22Rv1 (cell line): ENCODE measurements at regions not wholly inside any gene's neighbourhood (a gene's known extent, or its start where the extent isn't known, plus 50 kb on each side); places are given as distances from the start of the nearest gene placed in this dataset.

Experiments used
- H3K27ac ChIP-seq: fragments of 450-650 bp; 2 replicates; pipeline ENCODE4 v1.5.1; 2017
- CTCF ChIP-seq: fragments of 450-650 bp; IDR thresholded peaks from 2 replicates; pipeline ENCODE4 v1.5.1; 2017; ENCODE audit warnings: mild to moderate bottlenecking
- ZFX ChIP-seq: fragments of 450-650 bp; IDR thresholded peaks from 2 replicates; pipeline ENCODE4 v1.6.1; 2017; ENCODE audit warnings: antibody characterized with exemption, borderline replicate concordance

DNA sequence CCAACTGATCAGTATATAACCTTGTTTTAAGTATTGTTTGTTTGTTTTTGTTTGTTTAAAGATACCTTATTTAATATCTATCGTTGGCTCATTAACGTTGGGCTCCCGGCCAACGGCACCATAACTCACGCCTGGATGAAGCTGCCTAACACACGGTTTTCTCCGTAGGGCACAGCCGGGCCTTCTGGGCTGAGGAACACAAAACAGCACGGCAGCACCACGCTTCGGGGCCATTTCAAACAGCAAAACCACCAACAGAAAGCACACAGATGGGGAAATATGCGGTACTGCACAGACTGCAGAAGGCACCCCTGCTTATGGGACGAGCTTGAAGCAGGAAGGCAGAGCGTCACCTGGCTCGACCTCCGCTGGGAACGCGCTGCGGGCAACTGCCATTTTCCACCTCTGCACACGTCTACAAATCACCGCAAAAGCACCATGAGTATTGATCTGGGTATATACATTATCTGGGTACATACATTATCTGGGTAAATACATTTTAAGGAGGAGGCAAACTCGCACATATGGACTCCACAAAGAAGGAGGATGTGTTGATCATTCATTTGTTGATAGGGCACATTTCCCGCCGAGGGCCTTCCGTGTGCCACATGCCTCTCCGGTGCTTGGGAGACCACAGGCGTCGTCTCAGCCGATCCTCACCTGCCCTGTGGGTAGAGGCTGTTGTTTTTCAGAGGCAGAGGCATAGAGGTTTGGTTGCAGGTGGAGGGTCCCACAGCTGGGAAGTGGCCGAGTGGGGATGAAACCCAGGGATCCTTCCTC is 123.7 kb upstream of the ATP2B2 start:
- TF ChIP-seq ZFX (no peak), CTCF (no peak)
- H3K27ac ChIP-seq = no peak overlapping the region

DNA sequence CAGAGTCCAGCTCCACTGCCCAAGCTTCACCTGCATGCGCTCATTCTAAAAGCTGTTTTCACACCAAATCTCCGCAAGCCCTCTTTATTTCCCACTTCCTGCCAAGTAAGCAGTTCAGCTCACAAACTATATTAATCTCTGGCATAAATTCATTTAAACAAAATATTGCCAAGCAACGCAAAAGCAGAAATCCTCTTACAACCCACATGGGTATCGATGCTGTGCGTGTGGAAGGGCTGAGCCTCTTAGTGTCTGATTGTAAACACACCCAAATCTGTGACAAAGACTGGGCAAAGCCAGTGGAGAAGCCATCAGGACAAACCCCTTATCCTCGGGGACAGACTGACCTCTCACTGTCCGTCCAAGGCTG is 124.3 kb upstream of the ATP2B2 start:
- TF ChIP-seq ZFX (no peak), CTCF (no peak)

DNA sequence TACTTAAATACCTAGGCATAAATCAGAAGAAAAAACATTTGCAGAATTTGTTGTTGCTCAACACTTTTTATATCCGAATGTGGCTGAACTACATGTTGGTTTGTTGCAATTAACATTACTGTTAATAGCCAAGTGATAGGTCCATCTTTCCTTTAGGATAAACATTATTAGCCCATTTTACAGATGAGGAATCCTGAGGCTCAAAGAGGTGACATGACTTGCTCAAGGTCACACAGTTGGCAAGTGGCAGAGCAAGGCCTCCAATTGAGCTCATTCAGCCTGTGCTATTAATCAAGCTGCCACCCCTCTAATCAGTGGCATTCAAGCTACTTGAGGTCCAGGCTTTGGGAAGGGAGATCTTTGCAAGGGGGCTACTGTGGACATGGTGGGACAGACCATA is 125.8 kb upstream of the ATP2B2 start:
- H3K27ac ChIP-seq = no peak overlapping the region
- TF ChIP-seq CTCF = no peak
- no peak for TF ChIP-seq ZFX

More for the DNA sequence above, 124.3 kb upstream of the ATP2B2 start:
- H3K27ac ChIP-seq = no peak overlapping the region

DNA sequence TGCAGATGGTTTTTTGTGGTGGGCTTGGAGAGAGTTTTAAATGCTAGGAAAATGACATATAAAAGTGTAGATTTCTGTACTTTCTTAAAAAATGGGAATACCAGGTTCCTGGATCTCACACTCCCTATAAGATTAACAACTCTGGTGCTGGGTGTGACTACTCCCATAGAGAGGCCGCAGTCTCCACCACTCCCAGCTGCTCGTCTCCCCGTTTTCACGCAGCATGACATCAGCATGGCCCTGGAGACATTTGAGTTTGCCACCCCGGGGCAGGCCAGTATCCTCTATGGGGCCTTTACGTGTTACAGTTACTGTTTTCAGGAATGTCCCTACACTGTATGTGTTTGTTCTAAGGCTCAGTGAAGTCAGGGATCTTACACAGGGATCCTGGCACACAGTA is 126.7 kb upstream of the ATP2B2 start:
- no peak overlapping the region for H3K27ac ChIP-seq
- TF ChIP-seq ZFX (no peak), CTCF (no peak)

- H3K27ac ChIP-seq = no peak overlapping the region
- TF ChIP-seq ZFX = no peak
- TF ChIP-seq CTCF = no peak
Measured at GRCh38 chr3:10632741-10633140, 127.4 kb upstream of the ATP2B2 start.

DNA sequence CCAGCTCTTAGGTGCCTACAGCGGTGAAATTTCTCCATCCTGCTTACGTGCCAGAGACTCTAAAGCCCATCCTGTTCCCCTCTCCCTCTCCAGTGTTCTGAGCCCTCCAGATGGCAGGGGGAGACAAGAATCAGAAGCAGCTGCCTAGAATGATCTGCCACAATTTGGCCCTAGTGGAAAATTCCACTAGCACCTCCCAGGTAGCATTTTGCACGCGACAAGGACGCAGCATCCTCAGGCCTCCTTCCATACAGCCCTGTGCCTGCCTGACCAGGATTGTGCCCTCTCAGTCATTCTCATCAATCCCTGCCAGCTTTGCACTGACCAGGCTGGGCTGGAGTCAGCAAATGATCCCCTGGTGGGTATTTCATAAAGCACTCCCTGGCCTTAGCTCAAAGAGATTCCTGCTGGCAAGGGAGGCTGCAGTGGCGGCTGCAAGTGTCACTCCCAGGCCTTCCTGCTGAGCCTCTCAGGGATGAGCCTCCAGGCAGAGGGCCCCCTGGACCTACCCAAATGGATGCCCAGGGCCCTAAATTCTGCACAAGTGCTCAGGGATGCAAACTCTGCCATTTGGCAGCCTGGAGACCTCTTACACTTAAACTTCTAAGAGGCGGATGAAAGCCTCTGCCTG is 130.2 kb upstream of the ATP2B2 start:
- TF ChIP-seq ZFX (no peak), CTCF (no peak)
- no peak overlapping the region for H3K27ac ChIP-seq

DNA sequence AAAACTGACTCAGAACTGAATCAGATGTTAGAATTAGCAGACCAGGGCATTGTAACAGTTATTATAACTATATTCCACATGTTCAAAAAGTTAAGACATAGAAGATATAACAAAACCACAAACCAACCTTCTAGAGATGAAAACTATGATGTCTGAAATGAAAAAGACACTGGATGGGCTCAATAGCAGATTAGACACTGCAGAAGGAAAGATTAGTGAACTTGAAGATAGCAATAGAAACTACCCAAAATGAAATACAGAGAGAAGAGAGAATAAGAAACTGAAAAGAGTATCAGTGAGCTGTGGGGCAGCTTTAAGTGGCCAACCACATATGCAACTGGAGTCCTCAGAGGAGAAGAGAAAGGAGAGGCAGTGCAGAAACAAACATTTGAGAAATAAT is 132.0 kb upstream of the ATP2B2 start:
- TF ChIP-seq CTCF (no peak), ZFX (no peak)
- no peak overlapping the region for H3K27ac ChIP-seq
